Globus pallidus (tissue), 1 donor: ENCODE measurements at regions not wholly inside any gene's neighbourhood (a gene's known extent, or its start where the extent isn't known, plus 50 kb on each side); places are given as distances from the start of the nearest gene placed in this dataset.
"Not testable (repeated sequence)": the region's sequence is repeated elsewhere in the genome, so short reads cannot be mapped to it uniquely, and the experiment has no call there.

Source experiments
- DNase-seq: peaks from one replicate; pipeline ENCODE4 v3.0.0-alpha.2; 2015; ENCODE audit warnings: low spot score

DNA sequence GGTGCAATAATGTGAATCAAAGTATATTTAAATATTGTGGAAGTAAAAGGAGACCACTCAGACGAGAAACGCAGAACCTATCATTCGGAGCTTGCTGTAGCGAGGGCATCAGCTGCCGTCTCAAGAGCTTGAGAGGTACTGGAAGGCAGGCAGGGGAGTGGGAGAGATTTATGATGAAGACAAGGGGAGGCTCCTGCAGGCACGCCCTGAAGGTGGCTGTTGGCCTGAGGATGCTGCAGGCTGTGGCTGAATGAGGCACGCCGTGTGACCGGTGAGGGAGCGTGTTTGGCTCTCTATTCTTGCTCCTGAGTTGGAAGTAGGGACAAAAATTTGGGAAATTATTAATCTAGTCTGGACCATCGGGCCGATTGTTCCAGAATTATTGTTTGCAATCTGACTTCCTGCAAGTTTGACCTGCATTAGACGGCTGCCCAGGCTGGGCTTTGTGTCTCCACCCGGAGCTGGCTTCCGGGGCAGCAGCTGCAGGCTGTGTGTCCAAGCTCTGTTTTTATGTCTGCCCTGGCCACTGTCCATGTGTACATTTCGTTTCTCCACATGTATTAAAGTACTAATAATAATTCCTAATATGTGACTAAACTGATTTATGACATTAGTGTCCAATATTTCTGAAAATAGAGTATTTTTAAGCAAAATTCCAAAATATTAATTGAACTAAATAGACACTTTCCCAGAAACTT lies 91.1 kb upstream of the ANKRD10 start:
- DNase-seq = peak; percentile 9

DNA sequence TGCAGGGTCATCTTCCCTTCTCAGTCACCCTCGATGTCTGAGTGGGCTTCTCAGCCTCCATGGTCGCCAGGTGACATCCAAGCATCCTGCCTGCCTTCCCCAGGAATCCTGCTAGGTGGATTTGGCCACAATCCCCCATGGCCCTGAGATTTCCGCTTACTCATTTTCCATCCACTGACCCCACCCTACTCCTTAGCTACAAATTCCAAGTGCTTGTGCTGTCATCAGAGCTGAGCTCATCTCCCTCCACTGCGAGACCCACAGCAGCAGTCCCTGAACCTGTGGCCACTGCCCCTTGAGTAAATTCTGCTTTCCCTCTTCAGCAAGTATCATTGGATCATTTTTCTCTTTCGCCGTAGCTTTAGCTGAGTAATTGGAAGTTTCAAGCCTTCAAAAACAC lies 90.5 kb upstream of the ANKRD10 start:
- DNase-seq = no peak

DNA sequence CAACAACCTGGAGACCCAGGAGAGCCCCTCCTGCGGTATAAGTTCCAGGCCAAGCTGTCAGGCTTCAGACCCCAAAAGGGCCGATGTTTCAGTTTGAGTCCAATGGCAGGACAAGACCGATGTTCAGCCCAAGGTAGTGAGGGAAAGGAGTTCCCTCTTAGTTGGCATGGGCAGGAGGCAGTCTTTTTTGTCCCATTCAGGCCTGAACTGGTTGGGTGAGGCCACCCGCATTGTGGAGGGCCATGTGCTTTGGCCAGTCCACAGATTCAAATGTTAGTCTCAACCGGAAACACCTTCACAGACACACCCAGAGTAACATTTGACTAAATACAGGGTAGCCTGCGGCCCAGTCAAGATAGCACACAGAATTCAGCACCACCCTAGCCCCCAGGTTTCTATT lies 89.6 kb upstream of the ANKRD10 start:
- DNase-seq = no peak

DNA sequence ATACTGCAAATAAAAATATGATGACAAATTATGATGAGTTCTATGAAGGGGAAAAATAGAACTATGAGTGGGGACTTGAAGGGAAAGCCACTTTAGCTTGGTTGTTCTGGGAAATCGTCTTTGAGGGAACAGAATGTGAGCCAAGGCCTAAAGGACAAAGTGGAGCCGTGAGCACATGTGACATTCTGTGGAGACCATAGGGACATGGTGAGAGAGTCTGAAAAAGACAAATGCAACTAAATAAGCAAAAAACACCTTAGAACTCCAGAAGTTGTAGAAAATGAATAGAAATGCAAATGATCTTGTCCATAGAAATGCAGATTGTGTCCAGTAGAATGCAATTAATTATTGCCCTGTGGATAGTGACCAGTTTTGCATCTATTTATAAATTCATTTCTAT lies 86.8 kb upstream of the ANKRD10 start:
- DNase-seq = no peak

DNA sequence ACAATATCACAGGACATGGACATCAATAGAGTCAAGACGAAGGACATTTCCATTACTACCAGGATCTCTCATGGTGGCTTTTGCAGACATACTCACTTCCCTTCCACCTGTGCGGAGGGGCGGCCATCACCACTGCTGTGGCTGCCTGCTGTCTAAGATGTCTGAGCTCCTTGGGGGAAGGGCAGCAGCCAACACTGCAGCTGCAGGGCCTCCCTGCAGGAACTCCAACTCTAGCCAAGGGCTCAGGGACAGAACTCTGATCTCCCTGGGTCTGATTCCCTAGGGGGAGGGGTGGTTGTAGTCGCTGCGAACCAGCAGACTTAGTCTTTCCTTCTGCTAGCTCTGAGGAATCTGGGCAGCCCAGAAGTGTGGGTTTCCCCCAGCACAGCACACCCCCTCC lies 78.9 kb upstream of the ANKRD10 start:
- DNase-seq = no peak

DNA sequence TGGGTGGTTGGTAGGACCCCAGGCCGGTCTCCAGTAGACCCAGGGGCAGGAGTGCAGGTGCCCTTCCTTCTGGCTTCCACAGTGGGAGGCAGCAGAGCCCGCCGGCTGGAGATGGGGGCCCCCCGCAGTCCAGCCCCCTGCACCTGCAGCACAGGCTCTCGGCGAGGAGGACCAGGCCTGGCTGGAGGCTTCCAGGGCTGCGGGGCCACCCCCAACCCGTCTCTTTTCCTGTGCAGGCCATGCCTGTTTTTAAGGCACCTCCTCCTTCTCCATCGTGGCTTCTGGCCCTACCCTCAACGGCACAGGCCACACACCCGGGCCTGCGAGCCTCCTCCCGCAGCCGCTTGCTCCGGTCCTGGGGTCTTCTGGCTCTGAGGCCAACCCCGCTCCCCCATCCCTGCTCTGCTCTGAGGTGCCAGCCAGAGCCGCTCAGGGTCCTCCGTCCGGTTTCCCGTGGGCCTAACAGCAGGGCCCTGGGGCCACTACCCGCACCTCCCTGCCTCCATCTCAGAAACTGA lies 77.2 kb upstream of the ANKRD10 start:
- DNase-seq = no peak

DNA sequence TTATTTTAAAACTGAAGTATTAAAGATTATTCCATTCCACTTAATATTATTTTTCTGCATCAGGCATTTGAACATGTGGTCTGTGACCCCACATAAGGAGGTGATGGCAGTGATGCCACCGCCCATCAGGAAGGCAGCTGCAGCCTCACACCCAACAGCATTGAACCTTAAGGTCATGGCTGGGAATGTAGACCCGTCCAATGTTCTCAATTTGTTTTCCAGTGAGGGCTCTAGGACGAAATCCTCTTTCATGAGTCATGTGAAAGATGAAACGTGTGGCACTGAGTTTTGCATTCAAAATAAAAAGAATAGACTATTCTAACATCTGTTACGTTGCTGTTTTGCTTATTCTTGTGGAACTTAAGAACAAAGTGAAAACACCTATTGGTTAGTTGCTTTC lies 74.5 kb upstream of the ANKRD10 start:
- DNase-seq = no peak

DNA sequence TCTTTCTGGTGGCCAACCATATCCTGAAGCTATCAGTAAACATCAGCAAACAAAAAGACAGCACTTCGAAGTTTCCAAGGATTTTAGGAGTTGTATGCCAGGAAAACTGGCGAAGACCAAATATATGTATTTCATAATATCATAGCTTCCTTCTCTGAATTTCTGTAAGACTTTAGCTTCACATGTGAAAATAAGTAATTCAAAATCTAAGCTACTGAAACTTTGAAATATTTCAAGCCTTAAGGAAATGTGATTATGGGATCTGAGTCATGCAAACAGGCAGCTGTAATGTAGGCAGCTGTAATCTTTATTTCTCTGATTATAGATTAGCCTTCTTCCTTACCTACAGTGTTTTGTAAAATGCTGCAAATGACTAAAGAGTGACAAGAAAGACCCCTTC lies 70.7 kb upstream of the ANKRD10 start:
- DNase-seq = no peak

DNA sequence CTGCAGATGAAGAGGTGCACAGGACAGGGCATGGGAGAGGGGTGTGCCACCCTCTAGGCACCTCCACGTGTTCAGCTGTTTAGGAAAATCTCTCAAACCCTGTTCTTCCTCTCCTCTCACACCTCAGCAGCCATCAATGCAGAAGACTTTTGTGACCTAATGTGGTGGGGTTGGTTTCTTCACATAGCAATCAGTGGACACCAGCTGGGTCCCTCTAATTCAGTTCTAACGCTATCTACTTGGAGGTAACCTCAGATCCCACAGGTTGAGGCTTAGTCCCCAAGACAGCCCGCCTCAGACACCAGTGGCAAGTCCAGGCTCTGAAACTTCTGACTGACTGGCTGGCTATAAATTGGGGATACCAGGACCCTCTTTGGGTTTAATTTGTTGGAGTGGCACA lies 69.9 kb upstream of the ANKRD10 start:
- no peak for DNase-seq

DNA sequence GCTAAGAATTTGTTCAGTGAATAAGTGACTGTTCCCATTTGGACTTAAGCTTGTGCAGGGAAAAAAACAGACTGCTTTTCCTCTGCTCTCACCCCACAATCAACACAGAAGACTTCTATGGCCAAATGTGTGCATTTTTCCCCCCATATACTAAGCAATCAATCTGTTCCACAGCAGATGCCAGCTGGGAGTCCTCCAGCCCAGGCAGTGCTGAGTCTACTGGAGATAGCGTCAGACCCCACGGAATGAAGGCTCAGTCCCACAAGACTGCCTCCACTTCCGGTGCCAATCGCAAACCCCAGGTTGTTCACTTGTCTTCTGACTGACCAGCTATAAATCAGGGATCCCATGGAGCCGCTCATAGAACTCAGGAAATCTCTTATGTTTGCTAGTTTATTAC lies 69.5 kb upstream of the ANKRD10 start:
- DNase-seq = no peak

DNA sequence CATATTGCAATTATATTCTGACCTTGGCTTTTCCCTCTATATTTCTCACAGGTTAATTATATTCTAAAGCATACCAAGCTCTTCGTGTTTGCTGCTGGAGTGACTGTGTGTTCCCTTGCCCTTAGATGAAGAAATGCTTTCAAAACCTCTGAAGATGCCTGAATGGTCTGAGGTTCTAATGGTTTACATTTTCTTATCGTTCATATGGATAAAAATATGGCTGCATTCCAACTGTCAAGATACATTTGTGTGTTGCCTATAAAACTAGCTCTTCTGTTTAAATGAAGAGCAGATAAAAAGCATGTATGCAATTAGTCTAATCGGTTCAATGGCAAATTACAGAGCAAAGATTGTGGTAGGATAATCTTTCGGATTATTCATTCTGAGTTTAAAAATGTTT lies 68.4 kb upstream of the ANKRD10 start:
- no peak for DNase-seq

DNA sequence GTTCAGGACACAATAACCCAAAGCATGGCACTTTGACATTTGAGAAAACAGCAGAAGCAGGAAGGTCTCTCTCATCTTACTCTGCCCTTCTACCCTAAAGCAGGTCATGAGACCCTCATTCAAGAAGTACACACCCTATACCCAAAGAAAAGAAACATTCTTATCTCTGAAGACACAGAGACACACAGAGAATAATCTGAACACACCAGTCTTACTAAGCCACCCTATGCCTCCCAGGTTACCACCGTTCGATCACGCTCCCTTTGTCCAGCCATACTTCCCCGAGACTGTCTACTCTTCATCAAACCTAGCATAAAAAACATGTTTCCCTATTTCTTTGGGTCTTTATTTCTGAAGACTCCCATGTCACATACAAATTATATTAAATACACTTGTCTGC lies 66.5 kb upstream of the ANKRD10 start:
- no peak for DNase-seq

DNA sequence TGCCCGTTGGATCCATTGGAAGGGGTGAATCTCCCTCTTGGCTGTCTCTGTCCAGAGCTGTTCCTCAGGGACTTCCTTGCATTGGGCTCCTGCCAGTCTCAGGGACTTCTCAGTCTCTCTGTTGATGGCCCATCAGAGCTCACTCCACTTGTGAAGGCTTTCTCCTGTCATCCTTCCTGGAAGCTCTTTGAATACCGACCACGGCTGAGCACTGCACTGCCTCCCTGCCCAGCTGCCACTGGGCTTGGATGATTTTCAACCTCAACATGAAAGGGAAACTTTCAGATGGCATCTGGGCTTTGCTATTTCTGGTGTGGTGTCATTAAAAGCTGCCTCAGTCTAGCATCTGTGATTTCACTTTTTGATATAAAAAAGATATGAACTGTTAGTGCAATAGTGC lies 66.1 kb upstream of the ANKRD10 start:
- DNase-seq = no peak

DNA sequence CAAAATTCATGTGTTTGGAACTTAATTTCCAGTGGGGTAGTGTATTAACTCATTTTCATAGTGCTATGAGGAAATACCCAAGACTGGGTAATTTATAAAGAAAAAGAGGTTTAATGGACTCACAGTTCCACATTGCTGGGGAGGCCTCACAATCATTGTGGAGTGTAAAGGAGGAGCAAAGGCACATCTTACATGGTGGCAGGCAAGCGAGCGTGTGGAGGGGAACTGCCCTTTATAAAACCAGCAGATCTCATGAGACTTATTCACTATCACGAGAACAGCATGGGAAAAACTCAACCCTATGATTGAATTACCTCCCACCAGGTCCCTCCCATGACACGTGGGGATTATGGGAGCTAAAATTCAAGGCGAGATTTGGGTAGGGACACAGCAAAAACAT lies 64.3 kb upstream of the ANKRD10 start:
- DNase-seq = not testable (repeated sequence)

DNA sequence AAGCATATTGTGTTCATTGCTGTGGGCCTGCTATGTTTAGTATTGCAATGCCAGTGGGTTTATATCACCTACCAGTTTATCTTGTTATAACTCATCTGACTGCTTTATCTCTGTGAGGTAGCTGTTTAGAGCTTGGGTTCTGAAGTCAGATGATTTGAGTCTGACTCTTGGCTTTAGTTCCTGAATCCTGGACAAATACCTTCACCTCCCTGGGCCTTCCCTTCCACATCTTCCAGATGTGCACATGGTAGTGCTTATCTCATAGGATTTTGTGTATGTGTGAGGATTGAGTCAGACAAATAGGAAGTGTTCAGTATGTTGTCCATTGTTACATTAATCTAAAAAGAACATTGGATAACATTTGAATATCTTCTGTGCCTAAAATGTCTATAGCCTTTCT lies 63.5 kb upstream of the ANKRD10 start:
- DNase-seq = no peak

DNA sequence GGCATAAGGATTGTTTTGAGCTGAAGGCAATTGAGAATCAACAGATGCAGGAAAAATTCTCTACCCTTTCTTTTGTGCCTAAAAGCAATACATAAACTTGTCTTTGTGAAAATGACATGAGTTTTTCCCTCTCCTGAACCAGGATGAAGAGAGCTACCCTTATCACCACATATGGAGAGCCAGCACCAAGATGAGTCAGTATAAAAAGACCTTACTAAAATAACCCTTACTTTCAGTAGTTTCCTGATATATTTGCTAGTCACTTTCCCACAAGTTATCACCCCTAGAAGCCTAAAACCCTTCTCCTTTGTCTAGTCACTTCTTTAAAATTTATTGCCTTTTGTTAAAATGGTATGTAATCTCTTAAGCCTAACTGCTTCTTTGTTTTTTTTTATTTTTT lies 61.9 kb upstream of the ANKRD10 start:
- DNase-seq = no peak

DNA sequence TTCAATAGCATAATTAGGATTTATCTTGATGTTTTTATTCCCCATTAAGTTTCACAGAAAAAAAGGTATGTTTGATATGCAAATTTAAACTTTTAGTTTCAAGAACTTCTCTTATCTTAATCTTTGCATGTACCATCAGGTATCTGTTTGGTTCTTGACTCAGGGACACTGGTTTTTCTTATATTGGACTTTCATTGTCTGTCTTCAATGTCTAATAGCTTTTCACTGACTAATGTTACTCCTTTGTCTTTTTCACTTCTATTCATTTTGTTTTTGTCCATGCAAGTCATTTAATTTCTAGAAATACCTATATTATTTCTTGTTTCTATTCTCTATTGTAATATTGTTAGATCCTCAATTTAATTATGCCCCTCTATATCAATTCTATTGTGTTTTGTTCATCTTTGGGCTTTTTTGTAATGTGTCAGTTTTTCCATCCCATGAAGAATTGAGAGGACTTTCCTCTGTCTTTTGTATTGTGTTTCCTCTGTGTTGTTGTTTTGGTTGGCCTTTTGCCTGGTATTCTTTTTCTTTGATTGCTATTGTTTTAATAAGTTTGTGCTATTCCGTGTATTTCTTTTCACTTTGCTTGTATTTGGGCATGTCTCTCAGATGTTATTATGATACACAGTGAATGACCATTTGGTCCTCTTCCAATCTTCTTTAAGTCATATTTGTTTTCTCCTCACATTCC lies 58.3 kb upstream of the ANKRD10 start:
- DNase-seq = no peak

DNA sequence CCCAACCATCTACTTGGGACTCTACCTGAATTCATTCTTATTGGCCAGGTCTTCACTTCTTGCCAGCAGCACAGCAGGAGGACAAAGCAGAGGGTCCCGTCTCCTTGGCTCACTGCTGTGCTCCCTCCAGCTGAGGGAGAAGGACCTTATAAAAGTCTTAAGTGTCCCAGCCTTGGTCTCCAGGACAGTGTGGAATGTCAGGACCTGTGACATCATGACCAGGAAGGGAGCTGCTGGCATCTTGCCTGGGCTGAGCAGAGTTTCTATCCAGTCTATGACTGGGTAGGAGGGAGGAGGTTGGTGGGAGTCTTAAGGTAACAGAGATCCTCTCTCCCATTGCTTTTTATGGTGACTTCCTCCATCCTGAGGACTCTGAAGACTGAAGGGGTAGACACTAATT lies 56.6 kb upstream of the ANKRD10 start:
- DNase-seq = no peak

DNA sequence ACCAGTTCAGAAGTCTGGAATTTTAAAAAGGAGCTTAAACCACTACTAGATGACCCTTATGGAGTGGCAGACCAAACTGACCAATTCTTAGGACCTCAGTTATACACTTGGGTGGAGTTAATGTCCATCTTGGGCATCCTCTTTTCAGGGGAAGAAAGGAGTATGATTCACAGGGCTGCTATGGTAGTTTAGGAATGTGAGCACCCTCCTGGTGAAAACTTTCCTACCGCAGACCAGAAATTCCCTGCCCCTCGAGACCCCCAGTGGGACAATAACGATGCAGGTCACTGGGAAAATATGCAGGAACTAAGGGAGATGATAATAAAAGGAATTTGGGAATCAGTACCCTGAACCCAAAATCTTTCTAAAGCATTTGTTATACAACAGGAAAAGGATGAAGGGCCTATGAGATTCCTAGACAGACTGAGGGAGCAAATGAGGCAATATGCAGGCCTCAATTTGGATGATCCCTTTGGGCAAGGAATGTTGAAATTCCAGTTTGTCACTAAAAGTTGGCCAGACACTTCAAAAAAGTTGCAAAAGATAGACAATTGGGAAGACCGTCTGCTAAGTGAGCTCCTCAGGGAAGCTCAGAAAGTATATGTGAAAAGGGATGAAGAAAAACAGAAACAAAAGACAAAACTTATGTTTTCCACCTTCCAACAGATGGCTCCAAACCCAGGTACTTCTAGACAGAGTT lies 52.4 kb upstream of the ANKRD10 start:
- DNase-seq = not testable (repeated sequence)

DNA sequence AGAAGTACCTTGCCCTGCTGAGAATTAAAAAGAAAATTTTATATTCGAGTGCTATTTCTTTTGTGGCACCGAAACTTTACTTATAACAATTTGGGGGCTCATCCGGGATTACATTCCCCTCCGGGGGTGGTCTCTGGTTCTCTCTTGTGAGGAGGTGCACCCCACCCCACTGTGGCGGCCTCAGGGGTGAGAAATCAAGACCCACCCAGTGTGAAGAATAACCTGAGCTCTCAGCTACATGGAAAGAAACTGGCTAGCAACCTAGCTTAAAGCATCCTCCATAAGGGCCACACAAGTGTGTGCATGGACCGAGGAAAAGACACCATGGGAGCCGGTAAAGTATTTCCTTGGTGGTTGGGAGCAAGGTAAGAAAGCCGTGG lies 50.9 kb upstream of the ANKRD10 start:
- DNase-seq = no peak

DNA sequence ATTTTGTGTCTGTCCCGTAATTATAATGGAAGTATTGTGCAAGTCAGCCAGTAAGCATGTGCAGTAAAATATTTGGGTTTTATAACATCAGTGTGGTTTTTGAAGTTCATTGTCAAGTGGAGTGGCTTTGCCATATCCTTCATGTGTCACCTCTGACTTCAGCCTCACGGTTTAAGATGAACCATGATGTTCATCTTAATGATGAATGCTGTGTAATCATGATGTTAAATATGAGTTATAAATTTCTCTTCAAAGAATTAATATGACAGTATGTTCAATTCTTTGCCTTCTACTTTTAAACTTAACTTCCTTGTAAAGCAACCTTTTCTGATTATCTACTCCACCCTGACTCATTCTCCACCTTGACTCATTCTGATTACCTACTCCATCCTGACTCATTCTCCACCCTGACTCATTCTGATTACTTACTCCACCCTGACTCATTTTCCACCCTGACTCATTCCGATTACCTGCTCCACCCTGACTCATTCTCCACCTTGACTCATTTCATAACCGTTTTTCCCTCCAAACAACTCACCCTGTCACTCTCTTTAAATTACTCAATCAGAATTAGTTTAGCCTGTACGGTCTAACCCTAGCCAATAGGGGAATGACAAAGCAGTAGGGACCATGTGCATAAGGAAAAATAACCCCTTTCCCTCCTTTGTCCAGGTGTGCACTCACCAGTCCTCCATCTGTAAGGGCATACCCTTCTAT lies 50.3 kb upstream of the ANKRD10 start:
- DNase-seq = no peak
